ENCODE measurements at regions not wholly inside any gene's neighbourhood (a gene's known extent, or its start where the extent isn't known, plus 50 kb on each side); places are given as distances from the start of the nearest gene placed in this dataset.

- no peak for DNase-seq
Measured at GRCh38 chr5:110085826-110086225, 396.1 kb downstream of the MAN2A1 start.

GRCh38 chr5:110086658-110087388, 397.1 kb downstream of the MAN2A1 start:
- DNase-seq, result no peak

GRCh38 chr5:110087829-110088228, 398.1 kb downstream of the MAN2A1 start:
- DNase-seq, result no peak

GRCh38 chr5:110088676-110089436, 399.1 kb downstream of the MAN2A1 start:
- no peak for DNase-seq

GRCh38 chr5:110092955-110093785, 403.4 kb downstream of the MAN2A1 start:
- DNase-seq, result no peak

- no peak for DNase-seq
Measured at GRCh38 chr5:110094109-110094508, 404.4 kb downstream of the MAN2A1 start.

- DNase-seq, result no peak
Measured at GRCh38 chr5:110094548-110094947, 404.8 kb downstream of the MAN2A1 start.

- no peak for DNase-seq
Measured at GRCh38 chr5:110096419-110096818, 406.7 kb downstream of the MAN2A1 start.

GRCh38 chr5:110099572-110099971, 409.8 kb downstream of the MAN2A1 start:
- no peak for DNase-seq

GRCh38 chr5:110103081-110103480, 413.4 kb downstream of the MAN2A1 start:
- no peak for DNase-seq

GRCh38 chr5:110104060-110104725, 414.5 kb downstream of the MAN2A1 start:
- no peak for DNase-seq

GRCh38 chr5:110104726-110105669, 415.3 kb downstream of the MAN2A1 start:
- DNase-seq, result no peak

- DNase-seq, result no peak
Measured at GRCh38 chr5:110105692-110106091, 416.0 kb downstream of the MAN2A1 start.

- no peak for DNase-seq
Measured at GRCh38 chr5:110106750-110107149, 417.0 kb downstream of the MAN2A1 start.

- no peak for DNase-seq
Measured at GRCh38 chr5:110108520-110108919, 418.8 kb downstream of the MAN2A1 start.

- no peak for DNase-seq
Measured at GRCh38 chr5:110109667-110110066, 419.9 kb downstream of the MAN2A1 start.

GRCh38 chr5:110112348-110112747, 422.6 kb downstream of the MAN2A1 start:
- DNase-seq, result no peak

GRCh38 chr5:110115503-110115902, 425.8 kb downstream of the MAN2A1 start:
- no peak for DNase-seq

GRCh38 chr5:110116539-110116938, 426.8 kb downstream of the MAN2A1 start:
- DNase-seq, result no peak

- DNase-seq, result no peak
Measured at GRCh38 chr5:110134963-110135935, 445.5 kb downstream of the MAN2A1 start.
